SK-N-SH treated with all-trans-retinoic acid at 6 μM for 48 hours (cell line): ENCODE measurements at regions not wholly inside any gene's neighbourhood (a gene's known extent, or its start where the extent isn't known, plus 50 kb on each side); places are given as distances from the start of the nearest gene placed in this dataset.

Experiments used
- ATAC-seq: fragments of 200-7000 bp; cut with Tn5 transposase; 3 replicates; pipeline ENCODE4 v1.9.1; 2020; ENCODE audit warnings: mild to moderate bottlenecking, moderate library complexity
- ARNTL ChIP-seq: fragments of 450-650 bp; formaldehyde crosslinking; IDR thresholded peaks from 2 replicates; pipeline ENCODE4 v1.5.0; 2020; ENCODE audit warnings: low read depth, mild to moderate bottlenecking, moderate library complexity, borderline replicate concordance
- BACH2 ChIP-seq: fragments of 250-450 bp; sonication (Bioruptor Pico); IDR thresholded peaks from 2 replicates; pipeline ENCODE4 v1.9.0; 2021; ENCODE audit warnings: mild to moderate bottlenecking, borderline replicate concordance
- CREB5 ChIP-seq: fragments of 250-450 bp; sonication (Bioruptor Pico); IDR thresholded peaks from 2 replicates; pipeline ENCODE4 v1.5.1; 2020; ENCODE audit warnings: low read depth, mild to moderate bottlenecking, moderate library complexity
- CSDC2 ChIP-seq: fragments of 250-450 bp; sonication (Bioruptor Pico); IDR thresholded peaks from 2 replicates; pipeline ENCODE4 v1.5.0; 2020; ENCODE audit warnings: mild to moderate bottlenecking, moderate library complexity
- CSRNP3 ChIP-seq: fragments of 250-450 bp; sonication (Bioruptor Pico); IDR thresholded peaks from 2 replicates; pipeline ENCODE4 v1.5.1; 2021; ENCODE audit warnings: mild to moderate bottlenecking, moderate library complexity
- ESRRG ChIP-seq: fragments of 250-450 bp; sonication (Bioruptor Pico); IDR thresholded peaks from 2 replicates; pipeline ENCODE4 v1.6.1; 2021; ENCODE audit warnings: mild to moderate bottlenecking
- OSR1 ChIP-seq: fragments of 250-450 bp; sonication (Bioruptor Pico); IDR thresholded peaks from 2 replicates; pipeline ENCODE4 v1.8.0; 2022; ENCODE audit warnings: moderate library complexity, mild to moderate bottlenecking, inconsistent platforms
- PATZ1 ChIP-seq: fragments of 250-450 bp; sonication (Bioruptor Pico); IDR thresholded peaks from 2 replicates; pipeline ENCODE4 v1.8.0; 2020; ENCODE audit warnings: mild to moderate bottlenecking, moderate library complexity, borderline replicate concordance
- POU6F1 ChIP-seq: fragments of 250-450 bp; sonication (Bioruptor Pico); IDR thresholded peaks from 2 replicates; pipeline ENCODE4 v1.8.0; 2021; ENCODE audit warnings: low read depth, mild to moderate bottlenecking, moderate library complexity, borderline replicate concordance
- SNAI2 ChIP-seq: fragments of 250-450 bp; sonication (Bioruptor Pico); IDR thresholded peaks from 2 replicates; pipeline ENCODE4 v1.5.0; 2020; ENCODE audit warnings: mild to moderate bottlenecking, moderate library complexity
- TCF4 ChIP-seq: fragments of 250-450 bp; sonication (Bioruptor Pico); IDR thresholded peaks from 2 replicates; pipeline ENCODE4 v1.8.0; 2021; ENCODE audit warnings: mild to moderate bottlenecking, moderate library complexity, borderline replicate concordance
- TOX ChIP-seq: fragments of 250-450 bp; sonication (Bioruptor Pico); IDR thresholded peaks from 2 replicates; pipeline ENCODE4 v1.8.0; 2021; ENCODE audit warnings: mild to moderate bottlenecking, moderate library complexity, borderline replicate concordance
- ZFP3 ChIP-seq: fragments of 250-450 bp; sonication (Bioruptor Pico); IDR thresholded peaks from 2 replicates; pipeline ENCODE4 v1.5.0; 2020; ENCODE audit warnings: mild to moderate bottlenecking, moderate library complexity
- ZFP30 ChIP-seq: fragments of 450-650 bp; formaldehyde crosslinking; IDR thresholded peaks from 2 replicates; pipeline ENCODE4 v1.5.0; 2022; ENCODE audit warnings: mild to moderate bottlenecking, moderate library complexity
- ZNF70 ChIP-seq: fragments of 450-650 bp; formaldehyde crosslinking; IDR thresholded peaks from 2 replicates; pipeline ENCODE4 v1.5.0; 2020; ENCODE audit warnings: mild to moderate bottlenecking, moderate library complexity
- ZNF8 ChIP-seq: fragments of 450-650 bp; formaldehyde crosslinking; IDR thresholded peaks from 2 replicates; pipeline ENCODE4 v1.5.0; 2020; ENCODE audit warnings: mild to moderate bottlenecking, moderate library complexity
- TF ChIP-seq, protein P1 (sequence below): fragments of 250-450 bp; sonication (Bioruptor Pico); IDR thresholded peaks from 2 replicates; pipeline ENCODE4 v1.5.0; 2020; ENCODE audit warnings: mild to moderate bottlenecking, moderate library complexity

- ATAC-seq: no peak
- TF ChIP-seq BACH2 (no peak), TCF4 (CRISPR knock-in tag) (no peak), ZNF70 (CRISPR knock-in tag) (no peak), ESRRG (no peak), ZFP30 (CRISPR knock-in tag) (no peak), ARNTL (CRISPR knock-in tag) (no peak), POU6F1 (CRISPR knock-in tag) (no peak), CSDC2 (no peak), OSR1 (CRISPR knock-in tag) (no peak), CSRNP3 (CRISPR knock-in tag) (no peak), CREB5 (CRISPR knock-in tag) (no peak), ZFP3 (CRISPR knock-in tag) (no peak), PATZ1 (no peak), SNAI2 (CRISPR knock-in tag) (no peak)
- TF ChIP-seq, protein P1, sequence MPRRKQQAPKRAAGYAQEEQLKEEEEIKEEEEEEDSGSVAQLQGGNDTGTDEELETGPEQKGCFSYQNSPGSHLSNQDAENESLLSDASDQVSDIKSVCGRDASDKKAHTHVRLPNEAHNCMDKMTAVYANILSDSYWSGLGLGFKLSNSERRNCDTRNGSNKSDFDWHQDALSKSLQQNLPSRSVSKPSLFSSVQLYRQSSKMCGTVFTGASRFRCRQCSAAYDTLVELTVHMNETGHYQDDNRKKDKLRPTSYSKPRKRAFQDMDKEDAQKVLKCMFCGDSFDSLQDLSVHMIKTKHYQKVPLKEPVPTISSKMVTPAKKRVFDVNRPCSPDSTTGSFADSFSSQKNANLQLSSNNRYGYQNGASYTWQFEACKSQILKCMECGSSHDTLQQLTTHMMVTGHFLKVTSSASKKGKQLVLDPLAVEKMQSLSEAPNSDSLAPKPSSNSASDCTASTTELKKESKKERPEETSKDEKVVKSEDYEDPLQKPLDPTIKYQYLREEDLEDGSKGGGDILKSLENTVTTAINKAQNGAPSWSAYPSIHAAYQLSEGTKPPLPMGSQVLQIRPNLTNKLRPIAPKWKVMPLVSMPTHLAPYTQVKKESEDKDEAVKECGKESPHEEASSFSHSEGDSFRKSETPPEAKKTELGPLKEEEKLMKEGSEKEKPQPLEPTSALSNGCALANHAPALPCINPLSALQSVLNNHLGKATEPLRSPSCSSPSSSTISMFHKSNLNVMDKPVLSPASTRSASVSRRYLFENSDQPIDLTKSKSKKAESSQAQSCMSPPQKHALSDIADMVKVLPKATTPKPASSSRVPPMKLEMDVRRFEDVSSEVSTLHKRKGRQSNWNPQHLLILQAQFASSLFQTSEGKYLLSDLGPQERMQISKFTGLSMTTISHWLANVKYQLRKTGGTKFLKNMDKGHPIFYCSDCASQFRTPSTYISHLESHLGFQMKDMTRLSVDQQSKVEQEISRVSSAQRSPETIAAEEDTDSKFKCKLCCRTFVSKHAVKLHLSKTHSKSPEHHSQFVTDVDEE (CRISPR knock-in tag): no peak
Measured at GRCh38 chr3:194777729-194778128, 92.0 kb downstream of the FAM43A start.

DNA sequence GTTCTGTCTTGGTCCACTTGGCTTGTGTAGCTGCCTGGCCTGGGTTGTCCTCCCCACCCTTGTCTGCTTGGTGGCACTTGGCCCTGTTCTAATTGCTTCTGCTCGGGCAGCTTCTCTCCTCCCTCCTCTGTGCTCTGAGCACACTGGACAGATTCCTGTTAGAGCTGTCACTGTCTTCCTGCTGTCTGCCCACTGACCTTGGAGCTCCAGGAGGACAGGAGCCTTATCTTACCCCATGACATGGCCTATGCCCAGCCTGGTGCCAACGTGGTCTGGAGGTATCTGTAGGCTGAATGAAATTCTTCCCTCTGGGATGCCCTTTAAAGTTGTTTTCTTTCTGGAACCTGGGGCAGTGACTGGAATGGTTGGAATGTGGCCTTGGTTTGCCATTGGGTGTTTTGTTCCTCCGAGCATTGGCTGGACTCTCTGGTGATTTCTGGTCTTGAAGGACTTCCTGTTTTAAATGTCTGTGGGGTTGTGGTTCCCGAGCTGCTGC is 94.1 kb downstream of the FAM43A start:
- TF ChIP-seq TOX (CRISPR knock-in tag): no peak
- TF ChIP-seq POU6F1 (CRISPR knock-in tag): no peak
- TF ChIP-seq PATZ1: no peak
- no peak for TF ChIP-seq CREB5 (CRISPR knock-in tag)
- no peak for TF ChIP-seq CSRNP3 (CRISPR knock-in tag)
- no peak for TF ChIP-seq ZNF8
- no peak for ATAC-seq
